Vagina (tissue), 2 donors: ENCODE measurements at regions not wholly inside any gene's neighbourhood (a gene's known extent, or its start where the extent isn't known, plus 50 kb on each side); places are given as distances from the start of the nearest gene placed in this dataset.

Experiments
- CTCF ChIP-seq, 3 experiments: fragments of 450-650 bp in 2 of 3; fragments of 200-600 bp in 1 of 3; sonication (generic) in 1 of 3; IDR thresholded peaks; one replicate each; pipeline ENCODE4 v1.5.1; 2017 to 2019; ENCODE audit warnings: antibody characterized with exemption in 3 of 3, mild to moderate bottlenecking in 2 of 3, moderate library complexity in 2 of 3
- POLR2AphosphoS5 ChIP-seq, 2 donors: sonication (generic); formaldehyde crosslinking; IDR thresholded peaks; one replicate each; pipeline ENCODE4 v1.9.0; 2017; ENCODE audit warnings: antibody characterized with exemption in 2 of 2, mild to moderate bottlenecking in 2 of 2, low read depth in 1 of 2; ENCODE audit not compliant: insufficient read depth in 1 of 2

GRCh38 chr6:939526-940252 is 246.8 kb upstream of the EXOC2 start:
- TF ChIP-seq POLR2AphosphoS5 (IDR thresholded peaks at IDR 0.05; ENCODE audit: insufficient read depth in 1 of 2, low read depth in 1 of 2) (no peak), CTCF (IDR thresholded peaks at IDR 0.05) (no peak)
